ENCODE measurements at regions not wholly inside any gene's neighbourhood (a gene's known extent, or its start where the extent isn't known, plus 50 kb on each side); places are given as distances from the start of the nearest gene placed in this dataset.

- Histone ChIP-seq H3K4me3 (replicated peaks; ENCODE audit: low read depth, low read length) (no peak overlapping the region), H3K36me3 (ENCODE audit: control insufficient read depth, insufficient read depth, low read length) (no peaks in the 10 kb centered on the region), H3K27me3 (replicated peaks; ENCODE audit: control insufficient read depth, insufficient read depth, low read length) (no peaks in the 10 kb centered on the region)
- no peak for TF ChIP-seq CTCF (IDR thresholded peaks at IDR 0.05; ENCODE audit: insufficient read depth, low read length, poor library complexity, severe bottlenecking)
- DNase-seq (ENCODE audit: extremely low read depth, insufficient read length), result no peak
Observed at GRCh38 chr15:36409819-36410218, 169.6 kb upstream of the CDIN1 start.

- TF ChIP-seq CTCF (IDR thresholded peaks at IDR 0.05; ENCODE audit: insufficient read depth, low read length, poor library complexity, severe bottlenecking), result no peak
- H3K27me3 ChIP-seq (replicated peaks; ENCODE audit: control insufficient read depth, insufficient read depth, low read length), result no peaks in the 10 kb centered on the region; the same call in 1 of the 2 replicates
- no peaks in the 10 kb centered on the region for H3K36me3 ChIP-seq (ENCODE audit: control insufficient read depth, insufficient read depth, low read length)
- no peak overlapping the region for H3K4me3 ChIP-seq (replicated peaks; ENCODE audit: low read depth, low read length)
- no peak for DNase-seq (ENCODE audit: extremely low read depth, insufficient read length)
Observed at GRCh38 chr15:36414670-36415069, 164.8 kb upstream of the CDIN1 start.

GRCh38 chr15:36415643-36416042 is 163.8 kb upstream of the CDIN1 start:
- no peaks in the 10 kb centered on the region for H3K36me3 ChIP-seq (ENCODE audit: control insufficient read depth, insufficient read depth, low read length)
- DNase-seq (ENCODE audit: extremely low read depth, insufficient read length), result no peak
- TF ChIP-seq CTCF (IDR thresholded peaks at IDR 0.05; ENCODE audit: insufficient read depth, low read length, poor library complexity, severe bottlenecking), result no peak
- H3K4me3 ChIP-seq (replicated peaks; ENCODE audit: low read depth, low read length), result no peak overlapping the region
- no peaks in the 10 kb centered on the region; the same call in 1 of the 2 replicates for H3K27me3 ChIP-seq (replicated peaks; ENCODE audit: control insufficient read depth, insufficient read depth, low read length)

- TF ChIP-seq CTCF (IDR thresholded peaks at IDR 0.05; ENCODE audit: insufficient read depth, low read length, poor library complexity, severe bottlenecking), result no peak
- H3K36me3 ChIP-seq (ENCODE audit: control insufficient read depth, insufficient read depth, low read length), result no peaks in the 10 kb centered on the region
- DNase-seq (ENCODE audit: extremely low read depth, insufficient read length), result no peak
- H3K4me3 ChIP-seq (replicated peaks; ENCODE audit: low read depth, low read length), result no peak overlapping the region
- no peaks in the 10 kb centered on the region; the same call in 1 of the 2 replicates for H3K27me3 ChIP-seq (replicated peaks; ENCODE audit: control insufficient read depth, insufficient read depth, low read length)
Observed at GRCh38 chr15:36422631-36423030, 156.8 kb upstream of the CDIN1 start.

GRCh38 chr15:36426691-36427090 is 152.7 kb upstream of the CDIN1 start:
- DNase-seq (ENCODE audit: extremely low read depth, insufficient read length), result no peak

More at GRCh38 chr15:36426691-36427090, 152.7 kb upstream of the CDIN1 start:
- Histone ChIP-seq H3K27me3 (replicated peaks; ENCODE audit: control insufficient read depth, insufficient read depth, low read length) (no peaks in the 10 kb centered on the region), H3K36me3 (ENCODE audit: control insufficient read depth, insufficient read depth, low read length) (no peaks in the 10 kb centered on the region), H3K4me3 (replicated peaks; ENCODE audit: low read depth, low read length) (no peak overlapping the region)
- no peak for TF ChIP-seq CTCF (IDR thresholded peaks at IDR 0.05; ENCODE audit: insufficient read depth, low read length, poor library complexity, severe bottlenecking)
